GM12892 (cell line): ENCODE measurements at regions not wholly inside any gene's neighbourhood (a gene's known extent, or its start where the extent isn't known, plus 50 kb on each side); places are given as distances from the start of the nearest gene placed in this dataset.

ENCODE experiments used
- POLR2A ChIP-seq: IDR thresholded peaks from 2 replicates; pipeline ENCODE4 v1.6.1; 2011; ENCODE audit warnings: low read depth, low read length, control low read depth
- TAF1 ChIP-seq: IDR thresholded peaks from 2 replicates; pipeline ENCODE4 v1.6.1; 2011; ENCODE audit warnings: low read depth, mild to moderate bottlenecking, control low read depth, low read length, borderline replicate concordance

DNA sequence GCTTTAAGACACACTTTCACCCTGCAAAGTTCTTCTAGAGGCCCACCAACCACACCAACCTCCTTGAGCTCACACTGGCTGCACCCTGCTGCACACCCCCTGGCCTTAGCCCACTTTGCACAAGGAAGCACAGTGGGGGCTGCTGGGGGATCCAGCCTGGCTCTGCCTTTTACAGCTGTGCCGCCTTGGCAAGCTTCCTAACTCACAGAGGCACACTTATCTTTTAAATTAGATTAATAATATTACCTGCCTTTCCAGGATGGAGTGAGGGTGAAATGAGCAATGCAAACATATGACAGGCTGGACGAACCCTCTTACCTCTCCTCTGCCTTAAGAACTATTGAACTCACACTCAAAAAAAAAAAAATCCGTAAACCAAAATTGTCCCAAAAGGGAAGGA lies 715.8 kb upstream of the ID2 start:
- no peak for TF ChIP-seq TAF1
- TF ChIP-seq POLR2A = no peak
